ENCODE measurements at regions not wholly inside any gene's neighbourhood (a gene's known extent, or its start where the extent isn't known, plus 50 kb on each side); places are given as distances from the start of the nearest gene placed in this dataset.
"Not testable (repeated sequence)": the region's sequence is repeated elsewhere in the genome, so short reads cannot be mapped to it uniquely, and the experiment has no call there.

DNA sequence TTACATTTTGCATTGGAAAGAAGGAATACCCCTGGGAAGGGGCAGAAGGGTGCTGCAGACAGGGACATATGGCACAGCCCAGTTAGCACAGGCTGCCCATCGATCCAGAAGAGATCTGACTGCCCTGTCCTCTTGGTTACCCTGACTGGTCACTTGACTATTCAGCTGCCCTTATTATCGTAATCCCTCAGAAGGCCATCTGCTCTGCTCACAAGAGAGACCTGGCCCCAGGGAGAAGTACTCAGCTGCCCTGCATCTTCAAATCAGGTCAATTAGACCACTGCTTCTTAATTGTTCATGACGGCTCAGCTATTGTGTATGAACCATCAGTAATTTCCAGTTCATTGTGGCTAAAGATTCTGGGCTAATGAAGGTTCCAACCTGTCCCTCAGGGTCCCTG lies 345.0 kb downstream of the TLE1 start:
- ATAC-seq (no peak), DNase-seq (no peak)

- no peak for ATAC-seq
Observed at GRCh38 chr9:81335879-81336421, 353.4 kb downstream of the TLE1 start.

GRCh38 chr9:81321551-81321950 lies 367.8 kb downstream of the TLE1 start:
- DNase-seq, result no peak
- ATAC-seq, result no peak

More at GRCh38 chr9:81335879-81336421, 353.4 kb downstream of the TLE1 start:
- no peak for DNase-seq

GRCh38 chr9:81320909-81321482 lies 368.4 kb downstream of the TLE1 start:
- ATAC-seq, result no peak
- no peak for DNase-seq

- ATAC-seq (no peak), DNase-seq (no peak)
Observed at GRCh38 chr9:81318571-81318970, 370.8 kb downstream of the TLE1 start.

DNA sequence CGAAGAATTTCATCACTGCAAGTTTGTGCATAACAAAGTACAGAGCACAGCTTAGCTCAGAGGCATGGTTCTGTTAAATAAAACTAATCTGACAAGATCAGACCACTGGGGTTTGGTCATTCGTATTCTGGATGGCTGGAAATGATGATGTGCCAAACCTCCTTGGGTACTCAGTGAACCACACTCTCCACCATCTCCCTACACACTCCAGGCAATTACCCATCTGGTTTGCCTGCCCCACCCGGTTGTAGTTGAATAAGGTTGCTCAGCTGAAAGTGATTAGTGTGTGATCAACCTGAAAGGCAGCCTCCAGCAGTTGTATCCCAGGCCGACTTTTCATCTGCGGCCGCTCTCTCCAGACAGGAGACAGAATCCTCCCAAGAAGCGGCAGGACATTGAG lies 371.4 kb downstream of the TLE1 start:
- no peak for ATAC-seq
- DNase-seq, result no peak

- ATAC-seq (no peak), DNase-seq (no peak)
Observed at GRCh38 chr9:81317223-81317622, 372.1 kb downstream of the TLE1 start.

DNA sequence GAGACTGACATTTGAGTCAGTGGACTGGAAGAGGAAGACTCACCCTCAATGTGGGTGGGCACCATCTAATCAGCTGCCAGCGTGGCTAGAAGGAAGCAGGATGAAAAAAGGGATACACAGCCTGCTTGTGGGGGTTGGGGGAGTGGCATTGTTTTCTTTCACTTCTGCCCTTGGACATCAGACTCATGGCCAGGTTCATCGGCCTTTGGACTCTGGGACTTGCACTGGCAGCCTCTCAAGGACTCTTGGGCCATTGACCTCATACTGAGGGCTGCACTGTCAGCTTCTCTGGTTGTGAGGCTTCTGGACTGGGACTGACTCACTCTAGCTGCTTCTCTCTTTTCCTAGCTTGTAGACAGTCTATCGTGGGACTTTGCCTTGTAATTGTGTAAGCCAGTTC lies 374.9 kb downstream of the TLE1 start:
- DNase-seq (no peak), ATAC-seq (no peak)

DNA sequence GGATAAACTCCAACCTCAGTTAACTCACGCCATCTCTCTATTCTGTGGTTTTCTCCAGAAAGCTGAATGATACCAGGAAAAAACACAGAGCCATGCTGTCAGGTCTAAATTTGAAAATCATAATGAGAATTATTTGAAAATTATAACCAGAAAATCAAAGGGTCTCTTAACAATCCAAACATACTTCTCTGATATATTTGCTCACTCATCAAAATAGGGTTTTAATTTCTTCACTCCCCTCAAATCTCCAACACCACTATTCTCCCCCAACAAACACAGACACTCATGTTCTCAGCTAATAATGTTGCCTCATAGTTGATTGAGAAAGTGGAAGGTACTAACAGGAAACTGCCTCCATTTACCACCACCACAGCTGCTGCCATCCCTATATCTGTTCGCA lies 375.5 kb downstream of the TLE1 start:
- ATAC-seq (no peak), DNase-seq (no peak)

DNA sequence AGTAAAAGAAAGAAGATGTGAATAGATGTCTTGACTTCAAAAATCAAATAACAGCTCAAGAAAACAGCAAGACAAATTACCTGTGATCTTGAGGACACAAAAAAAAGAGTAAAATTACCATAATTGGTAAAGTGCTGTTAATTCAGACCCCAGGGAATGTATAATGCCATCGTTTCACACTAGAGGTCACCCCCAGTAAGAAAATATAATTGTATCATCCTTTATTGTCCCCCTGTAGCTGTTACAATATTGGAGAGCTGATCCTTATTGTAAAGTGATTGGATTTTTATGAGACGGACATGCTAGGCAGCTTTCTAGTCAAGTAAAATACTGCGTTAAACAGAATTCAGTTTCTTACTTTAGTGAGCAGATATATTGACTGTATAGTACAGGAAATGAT lies 377.0 kb downstream of the TLE1 start:
- no peak for DNase-seq
- no peak for ATAC-seq

GRCh38 chr9:81308404-81308803 lies 380.9 kb downstream of the TLE1 start:
- no peak for ATAC-seq

GRCh38 chr9:81307791-81308190 lies 381.6 kb downstream of the TLE1 start:
- not testable (repeated sequence) for DNase-seq, ATAC-seq

More at GRCh38 chr9:81308404-81308803, 380.9 kb downstream of the TLE1 start:
- DNase-seq, result no peak

- DNase-seq, result no peak
- ATAC-seq, result no peak
Observed at GRCh38 chr9:81305561-81306182, 383.7 kb downstream of the TLE1 start.

DNA sequence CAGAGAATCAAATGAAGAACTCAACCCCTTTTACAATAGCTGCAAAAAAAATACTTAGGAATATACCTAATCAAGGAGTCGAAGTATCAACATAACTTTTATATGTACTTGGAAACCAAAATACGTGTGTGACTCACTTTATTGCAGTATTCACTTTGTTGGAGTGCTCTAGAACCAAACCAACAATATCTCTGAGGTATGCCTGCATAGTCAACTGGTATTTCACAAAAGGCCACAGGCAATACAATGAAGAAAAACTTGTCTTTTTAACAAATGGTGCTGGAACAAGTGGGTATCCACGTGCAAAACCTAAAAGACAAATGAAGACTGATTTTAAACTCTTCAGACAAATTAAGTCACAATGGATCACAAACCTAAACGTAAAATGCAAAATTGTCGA lies 385.7 kb downstream of the TLE1 start:
- ATAC-seq (no peak), DNase-seq (no peak)

DNA sequence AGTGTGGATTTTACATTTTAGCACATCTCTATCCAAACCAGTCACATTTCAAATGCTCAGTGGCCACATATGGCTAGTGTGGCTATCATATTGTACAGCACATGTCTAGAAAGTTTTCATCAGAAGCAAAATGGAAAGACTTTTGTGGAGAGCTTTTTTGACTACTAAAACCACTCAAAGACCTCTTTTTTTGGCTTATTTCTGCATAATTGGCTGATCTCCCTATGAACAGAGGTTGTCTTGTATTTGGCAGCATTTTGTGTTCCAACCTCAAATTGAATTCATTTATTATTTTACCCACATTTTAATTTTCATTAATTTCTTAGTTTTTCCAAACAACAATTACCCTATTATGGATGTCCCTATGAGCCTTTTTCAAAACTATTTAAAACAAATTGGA lies 395.7 kb downstream of the TLE1 start:
- no peak for ATAC-seq
- DNase-seq, result no peak

GRCh38 chr9:81292056-81292805 lies 397.1 kb downstream of the TLE1 start:
- no peak for ATAC-seq
- no peak for DNase-seq

- ATAC-seq, result no peak
- DNase-seq, result no peak
Observed at GRCh38 chr9:81289622-81290021, 399.7 kb downstream of the TLE1 start.

DNA sequence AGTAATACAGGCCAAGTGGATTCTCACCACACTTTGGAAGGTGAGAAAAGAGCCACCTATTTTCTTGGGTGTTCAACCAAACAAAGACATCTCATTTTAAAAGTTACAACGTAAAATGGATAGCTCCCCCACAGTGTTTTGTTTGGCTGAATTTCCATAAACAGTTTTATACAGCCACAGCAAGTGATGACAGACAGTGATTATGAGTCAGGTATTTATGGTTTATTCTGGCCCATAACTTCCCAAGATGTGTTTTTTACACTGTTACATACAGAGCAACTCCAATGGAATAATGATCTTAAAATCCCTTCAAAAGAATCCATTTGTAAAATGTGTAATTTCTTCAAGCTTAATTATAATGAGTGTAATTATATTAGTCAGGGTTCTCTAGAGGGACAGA lies 421.3 kb downstream of the TLE1 start:
- DNase-seq, result no peak
- ATAC-seq, result no peak

- ATAC-seq (no peak), DNase-seq (no peak)
Observed at GRCh38 chr9:81266674-81267073, 422.7 kb downstream of the TLE1 start.

GRCh38 chr9:81266086-81266485 lies 423.3 kb downstream of the TLE1 start:
- DNase-seq (no peak), ATAC-seq (no peak)

GRCh38 chr9:81264516-81264915 lies 424.8 kb downstream of the TLE1 start:
- ATAC-seq (no peak), DNase-seq (no peak)

- ATAC-seq (no peak), DNase-seq (no peak)
Observed at GRCh38 chr9:81259896-81260295, 429.5 kb downstream of the TLE1 start.

DNA sequence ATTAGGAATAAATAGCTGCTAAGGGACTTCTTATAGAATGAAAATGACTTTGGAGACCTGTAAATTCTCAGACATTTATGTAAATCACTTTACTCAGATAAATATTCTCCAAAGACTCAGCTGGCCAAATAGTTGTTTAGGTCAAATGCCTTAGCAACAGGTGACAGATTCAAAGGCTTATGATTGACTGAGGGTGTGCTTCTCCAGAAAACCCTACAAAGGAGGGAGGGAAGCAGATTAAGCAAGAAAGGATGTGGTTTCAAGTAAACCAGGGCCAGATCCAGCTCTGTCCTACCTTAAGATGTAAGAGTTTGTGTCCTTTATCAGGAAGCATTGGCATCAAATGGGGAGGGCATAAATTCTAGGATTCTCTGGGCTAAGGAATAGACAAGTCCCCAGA lies 433.0 kb downstream of the TLE1 start:
- DNase-seq, result no peak

More for the DNA sequence above, 433.0 kb downstream of the TLE1 start:
- no peak for ATAC-seq

All from stimulated activated naive CD8-positive, alpha-beta T cell treated with anti-CD3 and anti-CD28 coated beads, Interleukin-15, Interleukin-2, amounts not matched to agents 100 U/mL and 50 U/mL, for 24 hours (primary cell).